ENCODE measurements at regions not wholly inside any gene's neighbourhood (a gene's known extent, or its start where the extent isn't known, plus 50 kb on each side); places are given as distances from the start of the nearest gene placed in this dataset.

GRCh38 chr11:92848578-92848977 lies 120.9 kb upstream of the MTNR1B start:
- no peaks in the 10 kb centered on the region; the same call in 1 of the 2 replicates for H4K20me1 ChIP-seq (replicated peaks; ENCODE audit: insufficient read depth)
- H3K36me3 ChIP-seq (ENCODE audit: insufficient read depth), result no peaks in the 10 kb centered on the region
- H3K9me2 ChIP-seq (ENCODE audit: insufficient read depth), result no peaks in the 10 kb centered on the region
- Mint-ChIP-seq H3K27me3 (ENCODE audit: insufficient read depth, low read depth, poor library complexity) (no peaks in the 10 kb centered on the region), H3K36me3 (ENCODE audit: low read depth) (peaks cover 30% of the 10 kb centered on the region), H3K4me3 (no peak overlapping the region), H3K9me3 (peaks cover 2% of the 10 kb centered on the region; the same call in 1 of the 3 replicates), H3K27ac (no peak overlapping the region), H3K4me1 (peaks cover 22% of the 10 kb centered on the region)
- H3K27ac ChIP-seq (ENCODE audit: low read depth), result no peak overlapping the region
- H3K79me2 ChIP-seq (replicated peaks; ENCODE audit: insufficient read depth), result no peaks in the 10 kb centered on the region
- no peaks in the 10 kb centered on the region for H3F3A ChIP-seq (replicated peaks; ENCODE audit: low read depth)
- H3K27me3 ChIP-seq (ENCODE audit: insufficient read depth), result no peaks in the 10 kb centered on the region
- no peak overlapping the region for H2AFZ ChIP-seq
- H3K4me3 ChIP-seq, result no peak overlapping the region
- no peak for TF ChIP-seq ZNF331 (CRISPR knock-in tag; IDR thresholded peaks at IDR 0.05; ENCODE audit: low read depth)
- TF ChIP-seq EZH2phosphoT487 (IDR thresholded peaks at IDR 0.05; ENCODE audit: unreplicated experiment), result no peak
- TF ChIP-seq NANOG (IDR thresholded peaks at IDR 0.05; ENCODE audit: borderline replicate concordance), result no peak
- no peak for TF ChIP-seq REST (IDR thresholded peaks at IDR 0.05; ENCODE audit: unreplicated experiment)
- no peak for TF ChIP-seq CTCF (conservative IDR thresholded peaks at IDR 0.05; ENCODE audit: low read depth in 2 of 2)
- no peak for TF ChIP-seq ZNF462 (CRISPR knock-in tag; IDR thresholded peaks at IDR 0.05)
- no peak for TF ChIP-seq STAT1 (IDR thresholded peaks at IDR 0.05; ENCODE audit: unreplicated experiment)
- no peaks in the 10 kb centered on the region; the same call in 1 of the 2 replicates for H3K4me1 ChIP-seq (ENCODE audit: insufficient read depth)
- H3K4me2 ChIP-seq, result no peak overlapping the region
- ATAC-seq (no peak), DNase-seq (ENCODE audit: low spot score) (no peak)

Data from GM23338 (cell line).